IPS DF 6.9 (cell line): ENCODE measurements at regions not wholly inside any gene's neighbourhood (a gene's known extent, or its start where the extent isn't known, plus 50 kb on each side); places are given as distances from the start of the nearest gene placed in this dataset.

Source experiments
- DNase-seq: peaks from one replicate; pipeline ENCODE4 v3.0.0-alpha.2; 2013; ENCODE audit warnings: low read depth, low spot score
- H3K27ac ChIP-seq: one replicate; pipeline ENCODE4 v1.5.1; 2013; ENCODE audit warnings: low read length, control low read depth
- H3K27me3 ChIP-seq: 2 replicates; pipeline ENCODE4 v1.6.1; 2013; ENCODE audit warnings: mild to moderate bottlenecking, low read length; ENCODE audit not compliant: control insufficient read depth, insufficient read depth
- H3K36me3 ChIP-seq: 2 replicates; pipeline ENCODE4 v1.6.1; 2013; ENCODE audit warnings: low read length; ENCODE audit not compliant: control insufficient read depth, insufficient read depth
- H3K4me1 ChIP-seq: 2 replicates; pipeline ENCODE4 v1.6.1; 2013; ENCODE audit warnings: low read length; ENCODE audit not compliant: control insufficient read depth, insufficient read depth
- H3K4me3 ChIP-seq: 2 replicates; pipeline ENCODE4 v1.5.1; 2013; ENCODE audit warnings: mild to moderate bottlenecking, low read length
- H3K9me3 ChIP-seq: 2 replicates; pipeline ENCODE4 v1.6.1; 2013; ENCODE audit warnings: low read length, inconsistent platforms; ENCODE audit not compliant: control insufficient read depth, insufficient read depth
- WGBS: extraction: QIAGEN DNeasy Blood & Tissue Kit; methylation state at CpG from one replicate; pipeline ENCODE4 v1.1.7; 2013; ENCODE audit warnings: mixed read lengths, missing lambda C conversion rate; ENCODE audit not compliant: insufficient read length, insufficient coverage; 5-methylcytosine and 5-hydroxymethylcytosine counted together

GRCh38 chr7:88398459-88398858 is 91.8 kb upstream of the STEAP4 start:
- Histone ChIP-seq H3K27ac (no peak overlapping the region), H3K9me3 (no peaks in the 10 kb centered on the region), H3K4me1 (no peaks in the 10 kb centered on the region), H3K36me3 (no peaks in the 10 kb centered on the region), H3K4me3 (no peak overlapping the region), H3K27me3 (no peaks in the 10 kb centered on the region)
- WGBS: no CpG with 5 or more reads among the region's 1 CpG
- DNase-seq: no peak

- Histone ChIP-seq H3K36me3 (no peaks in the 10 kb centered on the region), H3K9me3 (no peaks in the 10 kb centered on the region), H3K27me3 (no peaks in the 10 kb centered on the region), H3K4me1 (no peaks in the 10 kb centered on the region), H3K4me3 (no peak overlapping the region), H3K27ac (no peak overlapping the region)
- no peak for DNase-seq
Observed at GRCh38 chr7:88396948-88397322, 90.2 kb upstream of the STEAP4 start.

- no peak overlapping the region for H3K27ac ChIP-seq
- DNase-seq: no peak
- no peaks in the 10 kb centered on the region for H3K9me3 ChIP-seq
- H3K36me3 ChIP-seq: no peaks in the 10 kb centered on the region
- H3K27me3 ChIP-seq: no peaks in the 10 kb centered on the region
- no peak overlapping the region for H3K4me3 ChIP-seq
- no CpG with 5 or more reads among the region's 2 CpGs for WGBS
- H3K4me1 ChIP-seq: no peaks in the 10 kb centered on the region
Observed at GRCh38 chr7:88396295-88396947, 89.7 kb upstream of the STEAP4 start.

GRCh38 chr7:88395715-88396114 is 89.0 kb upstream of the STEAP4 start:
- no peak for DNase-seq
- Histone ChIP-seq H3K36me3 (no peaks in the 10 kb centered on the region), H3K9me3 (no peaks in the 10 kb centered on the region), H3K4me1 (no peaks in the 10 kb centered on the region), H3K27me3 (no peaks in the 10 kb centered on the region), H3K4me3 (no peak overlapping the region), H3K27ac (no peak overlapping the region)
- no CpG with 5 or more reads among the region's 4 CpGs for WGBS

GRCh38 chr7:88391247-88391646 is 84.6 kb upstream of the STEAP4 start:
- no peaks in the 10 kb centered on the region for H3K9me3 ChIP-seq
- no peak overlapping the region for H3K27ac ChIP-seq
- H3K36me3 ChIP-seq: no peaks in the 10 kb centered on the region
- no peaks in the 10 kb centered on the region for H3K27me3 ChIP-seq
- DNase-seq: no peak
- H3K4me3 ChIP-seq: no peak overlapping the region
- H3K4me1 ChIP-seq: no peaks in the 10 kb centered on the region

- no peak overlapping the region for H3K4me3 ChIP-seq
- H3K27me3 ChIP-seq: no peaks in the 10 kb centered on the region
- no peaks in the 10 kb centered on the region for H3K9me3 ChIP-seq
- no CpG with 5 or more reads among the region's 3 CpGs for WGBS
- H3K36me3 ChIP-seq: no peaks in the 10 kb centered on the region
- DNase-seq: no peak
- H3K4me1 ChIP-seq: no peaks in the 10 kb centered on the region
- no peak overlapping the region for H3K27ac ChIP-seq
Observed at GRCh38 chr7:88387368-88387767, 80.7 kb upstream of the STEAP4 start.

- H3K27ac ChIP-seq: no peak overlapping the region
- no peaks in the 10 kb centered on the region for H3K4me1 ChIP-seq
- H3K27me3 ChIP-seq: no peaks in the 10 kb centered on the region
- no CpG with 5 or more reads among the region's 3 CpGs for WGBS
- H3K4me3 ChIP-seq: no peak overlapping the region
- DNase-seq: no peak
- no peaks in the 10 kb centered on the region for H3K36me3 ChIP-seq
- no peaks in the 10 kb centered on the region for H3K9me3 ChIP-seq
Observed at GRCh38 chr7:88386665-88387156, 80.0 kb upstream of the STEAP4 start.

- DNase-seq: peak; percentile 18
- no peak overlapping the region for H3K27ac ChIP-seq
Observed at GRCh38 chr7:88377434-88377833, 70.7 kb upstream of the STEAP4 start.

GRCh38 chr7:88368686-88369085 is 62.0 kb upstream of the STEAP4 start:
- Histone ChIP-seq H3K4me1 (no peaks in the 10 kb centered on the region; the same call in 1 of the 2 replicates), H3K27me3 (no peaks in the 10 kb centered on the region), H3K27ac (no peak overlapping the region), H3K36me3 (no peaks in the 10 kb centered on the region), H3K9me3 (no peaks in the 10 kb centered on the region), H3K4me3 (no peak overlapping the region)
- no CpG with 5 or more reads among the region's 4 CpGs for WGBS
- DNase-seq: no peak

More at GRCh38 chr7:88377434-88377833, 70.7 kb upstream of the STEAP4 start:
- Histone ChIP-seq H3K9me3 (no peaks in the 10 kb centered on the region), H3K4me1 (no peaks in the 10 kb centered on the region; the same call in 1 of the 2 replicates), H3K27me3 (no peaks in the 10 kb centered on the region), H3K36me3 (no peaks in the 10 kb centered on the region), H3K4me3 (no peak overlapping the region)
- WGBS: no CpG with 5 or more reads among the region's 1 CpG

- WGBS: no CpG with 5 or more reads among the region's 1 CpG
- Histone ChIP-seq H3K27me3 (no peaks in the 10 kb centered on the region), H3K36me3 (no peaks in the 10 kb centered on the region), H3K4me1 (no peaks in the 10 kb centered on the region; the same call in 1 of the 2 replicates), H3K9me3 (no peaks in the 10 kb centered on the region), H3K27ac (no peak overlapping the region), H3K4me3 (no peak overlapping the region)
- no peak for DNase-seq
Observed at GRCh38 chr7:88366845-88367244, 60.2 kb upstream of the STEAP4 start.

- no peak for DNase-seq
- no CpG with 5 or more reads among the region's 2 CpGs for WGBS
- H3K27me3 ChIP-seq: no peaks in the 10 kb centered on the region
- H3K4me1 ChIP-seq: no peaks in the 10 kb centered on the region; the same call in 1 of the 2 replicates
- H3K36me3 ChIP-seq: no peaks in the 10 kb centered on the region
- H3K9me3 ChIP-seq: no peaks in the 10 kb centered on the region
- no peak overlapping the region for H3K27ac ChIP-seq
- no peak overlapping the region for H3K4me3 ChIP-seq
Observed at GRCh38 chr7:88363869-88364268, 57.2 kb upstream of the STEAP4 start.
